ENCODE measurements at regions not wholly inside any gene's neighbourhood (a gene's known extent, or its start where the extent isn't known, plus 50 kb on each side); places are given as distances from the start of the nearest gene placed in this dataset.
A peak's percentile ranks its signal among the peaks of the same experiment; 100 is the strongest.

- Mint-ChIP-seq H3K36me3 (no peaks in the 10 kb centered on the region), H3K27ac (peak overlapping the region; percentile 84), H3K4me3 (peak overlapping the region; percentile 83), H3K27me3 (peaks cover 7% of the 10 kb centered on the region), H3K4me1 (ENCODE audit: unreplicated experiment) (peaks cover 41% of the 10 kb centered on the region), H3K9me3 (no peaks in the 10 kb centered on the region)
- DNase-seq (ENCODE audit: extremely low spot score, unreplicated experiment): no peak
- no peak for TF ChIP-seq CTCF (conservative IDR thresholded peaks at IDR 0.05)
Measured at GRCh38 chr6:28589234-28589956, 63.7 kb downstream of the GPX5 start.

GRCh38 chr6:28589957-28590349 is 64.3 kb downstream of the GPX5 start:
- Mint-ChIP-seq H3K4me1 (ENCODE audit: unreplicated experiment) (peaks cover 35% of the 10 kb centered on the region), H3K36me3 (no peaks in the 10 kb centered on the region), H3K4me3 (peak overlapping the region; percentile 83), H3K9me3 (no peaks in the 10 kb centered on the region), H3K27me3 (peaks cover 10% of the 10 kb centered on the region), H3K27ac (peak overlapping the region; percentile 84)
- no peak for TF ChIP-seq CTCF (conservative IDR thresholded peaks at IDR 0.05)
- DNase-seq (ENCODE audit: extremely low spot score, unreplicated experiment): no peak

GRCh38 chr6:28597217-28597835 is 71.6 kb downstream of the GPX5 start:
- peak overlapping the region; percentile 81 for H3K4me3 Mint-ChIP-seq
- no peak for TF ChIP-seq CTCF (conservative IDR thresholded peaks at IDR 0.05)
- peaks cover 20% of the 10 kb centered on the region for H3K27me3 Mint-ChIP-seq
- peak overlapping the region; percentile 46 for H3K27ac Mint-ChIP-seq
- peaks cover 4% of the 10 kb centered on the region for H3K36me3 Mint-ChIP-seq
- no peaks in the 10 kb centered on the region for H3K4me1 Mint-ChIP-seq (ENCODE audit: unreplicated experiment)
- H3K9me3 Mint-ChIP-seq: no peaks in the 10 kb centered on the region
- no peak for DNase-seq (ENCODE audit: extremely low spot score, unreplicated experiment)

- H3K4me3 Mint-ChIP-seq: peak overlapping the region; percentile 81
- H3K9me3 Mint-ChIP-seq: no peaks in the 10 kb centered on the region
- peak overlapping the region; percentile 46 for H3K27ac Mint-ChIP-seq
- DNase-seq (ENCODE audit: extremely low spot score, unreplicated experiment): no peak
- H3K36me3 Mint-ChIP-seq: peaks cover 4% of the 10 kb centered on the region
- TF ChIP-seq CTCF (conservative IDR thresholded peaks at IDR 0.05): no peak
- H3K4me1 Mint-ChIP-seq (ENCODE audit: unreplicated experiment): no peaks in the 10 kb centered on the region
- peaks cover 19% of the 10 kb centered on the region for H3K27me3 Mint-ChIP-seq
Measured at GRCh38 chr6:28597924-28598722, 72.4 kb downstream of the GPX5 start.

GRCh38 chr6:28598757-28599686 is 73.3 kb downstream of the GPX5 start:
- TF ChIP-seq CTCF (conservative IDR thresholded peaks at IDR 0.05): no peak
- Mint-ChIP-seq H3K36me3 (peaks cover 4% of the 10 kb centered on the region), H3K9me3 (no peaks in the 10 kb centered on the region), H3K4me3 (peak overlapping the region; percentile 11), H3K27ac (no peak overlapping the region), H3K27me3 (peaks cover 19% of the 10 kb centered on the region), H3K4me1 (ENCODE audit: unreplicated experiment) (no peaks in the 10 kb centered on the region)
- no peak for DNase-seq (ENCODE audit: extremely low spot score, unreplicated experiment)

Measured in type B pancreatic cell (in vitro differentiated cells).